ENCODE measurements at regions not wholly inside any gene's neighbourhood (a gene's known extent, or its start where the extent isn't known, plus 50 kb on each side); places are given as distances from the start of the nearest gene placed in this dataset.

- Histone ChIP-seq H3K27me3 (replicated peaks; ENCODE audit: insufficient read depth, low read length) (no peaks in the 10 kb centered on the region), H3K27ac (ENCODE audit: low read length) (no peak overlapping the region), H3F3A (ENCODE audit: insufficient read depth, low read length) (no peaks in the 10 kb centered on the region), H3K36me3 (replicated peaks; ENCODE audit: insufficient read depth, low read length) (no peaks in the 10 kb centered on the region), H4K20me1 (ENCODE audit: insufficient read depth, low read length) (no peaks in the 10 kb centered on the region), H3K79me2 (ENCODE audit: low read length) (no peaks in the 10 kb centered on the region), H3K9me2 (replicated peaks; ENCODE audit: insufficient read depth, low read length) (no peaks in the 10 kb centered on the region), H3K4me1 (ENCODE audit: low read length) (no peaks in the 10 kb centered on the region), H3K4me3 (ENCODE audit: low read length) (no peak overlapping the region), H3K9ac (ENCODE audit: low read length) (no peak overlapping the region), H3K9me3 (replicated peaks; ENCODE audit: insufficient read depth, low read length) (no peaks in the 10 kb centered on the region), H3K4me2 (ENCODE audit: low read depth, low read length) (no peak overlapping the region), H2AFZ (ENCODE audit: low read length) (no peak overlapping the region)
- DNase-seq, result no peak
- TF ChIP-seq EZH2phosphoT487 (IDR thresholded peaks at IDR 0.05; ENCODE audit: low read length), result no peak
- TF ChIP-seq EZH2 (optimal IDR thresholded peaks at IDR 0.05; ENCODE audit: low read depth, low read length), result no peak
- TF ChIP-seq, protein P1, sequence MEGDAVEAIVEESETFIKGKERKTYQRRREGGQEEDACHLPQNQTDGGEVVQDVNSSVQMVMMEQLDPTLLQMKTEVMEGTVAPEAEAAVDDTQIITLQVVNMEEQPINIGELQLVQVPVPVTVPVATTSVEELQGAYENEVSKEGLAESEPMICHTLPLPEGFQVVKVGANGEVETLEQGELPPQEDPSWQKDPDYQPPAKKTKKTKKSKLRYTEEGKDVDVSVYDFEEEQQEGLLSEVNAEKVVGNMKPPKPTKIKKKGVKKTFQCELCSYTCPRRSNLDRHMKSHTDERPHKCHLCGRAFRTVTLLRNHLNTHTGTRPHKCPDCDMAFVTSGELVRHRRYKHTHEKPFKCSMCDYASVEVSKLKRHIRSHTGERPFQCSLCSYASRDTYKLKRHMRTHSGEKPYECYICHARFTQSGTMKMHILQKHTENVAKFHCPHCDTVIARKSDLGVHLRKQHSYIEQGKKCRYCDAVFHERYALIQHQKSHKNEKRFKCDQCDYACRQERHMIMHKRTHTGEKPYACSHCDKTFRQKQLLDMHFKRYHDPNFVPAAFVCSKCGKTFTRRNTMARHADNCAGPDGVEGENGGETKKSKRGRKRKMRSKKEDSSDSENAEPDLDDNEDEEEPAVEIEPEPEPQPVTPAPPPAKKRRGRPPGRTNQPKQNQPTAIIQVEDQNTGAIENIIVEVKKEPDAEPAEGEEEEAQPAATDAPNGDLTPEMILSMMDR (IDR thresholded peaks at IDR 0.05; ENCODE audit: low read length), result no peak
Measured at GRCh38 chr18:76046221-76046620, 448.8 kb downstream of the ZNF516 start.

GRCh38 chr18:76042511-76042910, 452.5 kb downstream of the ZNF516 start:
- no peaks in the 10 kb centered on the region for H3K36me3 ChIP-seq (replicated peaks; ENCODE audit: insufficient read depth, low read length)
- H3K27me3 ChIP-seq (replicated peaks; ENCODE audit: insufficient read depth, low read length), result no peaks in the 10 kb centered on the region
- TF ChIP-seq EZH2phosphoT487 (IDR thresholded peaks at IDR 0.05; ENCODE audit: low read length) (no peak), EZH2 (optimal IDR thresholded peaks at IDR 0.05; ENCODE audit: low read depth, low read length) (no peak)
- TF ChIP-seq, protein P1 (IDR thresholded peaks at IDR 0.05; ENCODE audit: low read length), result no peak
- H3K9me2 ChIP-seq (replicated peaks; ENCODE audit: insufficient read depth, low read length), result no peaks in the 10 kb centered on the region
- H2AFZ ChIP-seq (ENCODE audit: low read length), result no peak overlapping the region
- H4K20me1 ChIP-seq (ENCODE audit: insufficient read depth, low read length), result no peaks in the 10 kb centered on the region
- H3F3A ChIP-seq (ENCODE audit: insufficient read depth, low read length), result no peaks in the 10 kb centered on the region
- no peak overlapping the region for H3K4me2 ChIP-seq (ENCODE audit: low read depth, low read length)
- H3K9me3 ChIP-seq (replicated peaks; ENCODE audit: insufficient read depth, low read length), result no peaks in the 10 kb centered on the region
- H3K79me2 ChIP-seq (ENCODE audit: low read length), result no peaks in the 10 kb centered on the region
- H3K4me1 ChIP-seq (ENCODE audit: low read length), result no peaks in the 10 kb centered on the region
- H3K27ac ChIP-seq (ENCODE audit: low read length), result no peak overlapping the region
- no peak overlapping the region for H3K4me3 ChIP-seq (ENCODE audit: low read length)
- DNase-seq, result no peak
- no peak overlapping the region for H3K9ac ChIP-seq (ENCODE audit: low read length)

DNA sequence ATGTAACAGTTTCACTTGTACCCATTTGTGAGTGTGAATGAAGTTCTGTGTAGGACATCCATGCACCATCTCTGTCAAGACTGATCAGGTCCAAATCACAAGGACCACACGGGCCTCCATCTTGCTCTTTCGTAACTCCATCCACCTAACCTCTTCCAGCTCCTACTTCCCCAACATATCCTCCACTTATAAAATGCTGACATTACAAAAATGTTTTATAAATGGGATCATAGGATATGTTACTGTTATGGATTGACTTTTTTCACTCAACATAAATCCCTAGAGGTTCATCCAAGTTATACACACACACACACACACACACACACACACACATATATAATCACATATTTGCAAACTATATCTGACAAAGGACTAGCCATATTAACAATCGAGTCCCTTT, 476.8 kb downstream of the ZNF516 start:
- no peaks in the 10 kb centered on the region for H3K27me3 ChIP-seq (replicated peaks; ENCODE audit: insufficient read depth, low read length)
- H2AFZ ChIP-seq (ENCODE audit: low read length), result no peak overlapping the region
- H3K36me3 ChIP-seq (replicated peaks; ENCODE audit: insufficient read depth, low read length), result no peaks in the 10 kb centered on the region
- no peaks in the 10 kb centered on the region for H3K4me1 ChIP-seq (ENCODE audit: low read length)
- H3K9ac ChIP-seq (ENCODE audit: low read length), result no peak overlapping the region
- H3K9me3 ChIP-seq (replicated peaks; ENCODE audit: insufficient read depth, low read length), result no peaks in the 10 kb centered on the region
- DNase-seq, result no peak
- no peaks in the 10 kb centered on the region for H3F3A ChIP-seq (ENCODE audit: insufficient read depth, low read length)
- H3K79me2 ChIP-seq (ENCODE audit: low read length), result no peaks in the 10 kb centered on the region
- TF ChIP-seq EZH2phosphoT487 (IDR thresholded peaks at IDR 0.05; ENCODE audit: low read length) (no peak), EZH2 (optimal IDR thresholded peaks at IDR 0.05; ENCODE audit: low read depth, low read length) (no peak)
- TF ChIP-seq, protein P1 (IDR thresholded peaks at IDR 0.05; ENCODE audit: low read length), result no peak
- no peaks in the 10 kb centered on the region for H3K9me2 ChIP-seq (replicated peaks; ENCODE audit: insufficient read depth, low read length)
- no peak overlapping the region for H3K27ac ChIP-seq (ENCODE audit: low read length)
- no peak overlapping the region for H3K4me3 ChIP-seq (ENCODE audit: low read length)
- no peak overlapping the region for H3K4me2 ChIP-seq (ENCODE audit: low read depth, low read length)
- no peaks in the 10 kb centered on the region for H4K20me1 ChIP-seq (ENCODE audit: insufficient read depth, low read length)
